CD4-positive, alpha-beta memory T cell (primary cell): ENCODE measurements at regions not wholly inside any gene's neighbourhood (a gene's known extent, or its start where the extent isn't known, plus 50 kb on each side); places are given as distances from the start of the nearest gene placed in this dataset.

Experiments used
- CTCF ChIA-PET: fragments of 350-600 bp; sonication (Branson Sonifier 250); formaldehyde crosslinking; loops from one replicate; lab custom pipeline; 2021; ENCODE audit warnings: inconsistent platforms; ENCODE audit not compliant: partially characterized antibody; lab: Charles Lee
- POLR2A ChIA-PET: fragments of 350-600 bp; sonication (Branson Sonifier 250); formaldehyde crosslinking; loops from one replicate; lab custom pipeline; 2021; ENCODE audit not compliant: partially characterized antibody; lab: Charles Lee
- DNase-seq, 5 donors: peaks; one replicate each; pipeline versions ENCODE4 v3.0.0 to v3.0.0-alpha.2; 2020 to 2022; ENCODE audit warnings: mixed read lengths in 1 of 5
- H3K27ac ChIP-seq: one replicate; pipeline ENCODE4 v1.7.0; 2013; ENCODE audit warnings: low read depth, low read length
- H3K27me3 ChIP-seq: 2 replicates; pipeline ENCODE4 v1.7.0; 2013; ENCODE audit warnings: mild to moderate bottlenecking, low read length, moderate library complexity; ENCODE audit not compliant: insufficient read depth
- H3K36me3 ChIP-seq: 2 replicates; pipeline ENCODE4 v1.7.0; 2013; ENCODE audit warnings: mild to moderate bottlenecking, low read length, moderate library complexity; ENCODE audit not compliant: insufficient read depth
- H3K4me1 ChIP-seq: 2 replicates; pipeline ENCODE4 v1.7.0; 2013; ENCODE audit warnings: mild to moderate bottlenecking, low read length, moderate library complexity; ENCODE audit not compliant: insufficient read depth
- H3K4me3 ChIP-seq, 2 donors: one replicate each; pipeline ENCODE4 v1.7.0; 2013; ENCODE audit warnings: low read length in 2 of 2, mild to moderate bottlenecking in 1 of 2
- H3K9me3 ChIP-seq, 2 donors: one replicate each; pipeline ENCODE4 v1.7.0; 2013; ENCODE audit warnings: low read length in 2 of 2, control low read depth in 1 of 2; ENCODE audit not compliant: control insufficient read depth in 1 of 2
- H3K27ac Mint-ChIP-seq, 7 donors: one replicate each; pipeline ENCODE4 v1.8.0; 2020 to 2021; ENCODE audit warnings: mixed read lengths in 7 of 7, mild to moderate bottlenecking in 6 of 7, inconsistent platforms in 3 of 7, moderate library complexity in 3 of 7
- H3K27me3 Mint-ChIP-seq, 2 donors: one replicate each; pipeline ENCODE4 v1.8.0; 2020 to 2021; ENCODE audit warnings: mixed read lengths in 2 of 2
- H3K36me3 Mint-ChIP-seq, 2 donors: one replicate each; pipeline ENCODE4 v1.8.0; 2020 to 2021; ENCODE audit warnings: mixed read lengths in 2 of 2, inconsistent platforms in 1 of 2, mild to moderate bottlenecking in 1 of 2
- H3K4me1 Mint-ChIP-seq, 4 donors: one replicate each; pipeline ENCODE4 v1.8.0; 2020 to 2021; ENCODE audit warnings: mixed read lengths in 4 of 4, mild to moderate bottlenecking in 1 of 4
- H3K4me3 Mint-ChIP-seq, 8 donors: one replicate each; pipeline ENCODE4 v1.8.0; 2020 to 2021; ENCODE audit warnings: mixed read lengths in 8 of 8, mild to moderate bottlenecking in 7 of 8, moderate library complexity in 6 of 8, inconsistent platforms in 3 of 8
- H3K9me3 Mint-ChIP-seq, 8 donors: one replicate each; pipeline ENCODE4 v1.8.0; 2020 to 2021; ENCODE audit warnings: mixed read lengths in 8 of 8, mild to moderate bottlenecking in 5 of 8, inconsistent platforms in 3 of 8, moderate library complexity in 1 of 8
- intact Hi-C: fragments of 100-400 bp; cut with micrococcal nuclease; formaldehyde crosslinking; loops from one replicate; pipeline ENCODE4 v1.15.1; 2023

GRCh38 chr2:128475427-128476211 lies 157.0 kb upstream of the HS6ST1 start:
- peaks cover 0 to 5% (median 2%) of the 10 kb centered on the region in 4 donors for H3K4me1 Mint-ChIP-seq
- H3K9me3 Mint-ChIP-seq: peaks cover 0 to 15% (median 4%) of the 10 kb centered on the region in 8 donors
- H3K27ac Mint-ChIP-seq: no peak overlapping the region
- H3K36me3 Mint-ChIP-seq: no peaks in the 10 kb centered on the region
- no peaks in the 10 kb centered on the region for H3K9me3 ChIP-seq
- peaks cover 9 to 24% of the 10 kb centered on the region in 2 donors for H3K27me3 Mint-ChIP-seq
- CTCF ChIA-PET: no interaction called here
- intact Hi-C loops: no loop called here
- no peak overlapping the region for H3K4me3 Mint-ChIP-seq
- POLR2A ChIA-PET: no interaction called here
- no peaks in the 10 kb centered on the region for H3K36me3 ChIP-seq
- H3K4me3 ChIP-seq: no peak overlapping the region
- no peak overlapping the region for H3K27ac ChIP-seq
- peaks cover 4% of the 10 kb centered on the region for H3K27me3 ChIP-seq
- DNase-seq: no peak
- peaks cover 3% of the 10 kb centered on the region for H3K4me1 ChIP-seq

- Histone ChIP-seq H3K4me3 (no peak overlapping the region), H3K27ac (no peak overlapping the region), H3K36me3 (no peaks in the 10 kb centered on the region), H3K9me3 (no peaks in the 10 kb centered on the region), H3K27me3 (peaks cover 4% of the 10 kb centered on the region), H3K4me1 (peaks cover 3% of the 10 kb centered on the region)
- POLR2A ChIA-PET: no interaction called here
- Mint-ChIP-seq H3K9me3 (peaks cover 0 to 10% (median 3%) of the 10 kb centered on the region in 8 donors), H3K27me3 (peaks cover 9 to 24% of the 10 kb centered on the region in 2 donors), H3K36me3 (no peaks in the 10 kb centered on the region), H3K4me3 (no peak overlapping the region), H3K4me1 (peaks cover 0 to 5% (median 2%) of the 10 kb centered on the region in 4 donors), H3K27ac (no peak overlapping the region)
- CTCF ChIA-PET: no interaction called here
- intact Hi-C loops: no loop called here
- no peak for DNase-seq
These were observed 158.6 kb upstream of the HS6ST1 start for GRCh38 chr2:128477026-128477820.

- peaks cover 4% of the 10 kb centered on the region for H3K27me3 ChIP-seq
- Mint-ChIP-seq H3K9me3 (peaks cover 0 to 5% (median 2%) of the 10 kb centered on the region in 8 donors), H3K36me3 (no peaks in the 10 kb centered on the region), H3K27ac (no peak overlapping the region), H3K4me3 (no peak overlapping the region), H3K4me1 (peaks cover 0 to 5% (median 2%) of the 10 kb centered on the region in 4 donors), H3K27me3 (peaks cover 7 to 22% of the 10 kb centered on the region in 2 donors)
- no peaks in the 10 kb centered on the region for H3K9me3 ChIP-seq
- H3K36me3 ChIP-seq: no peaks in the 10 kb centered on the region
- H3K27ac ChIP-seq: no peak overlapping the region
- intact Hi-C loops: no loop called here
- ChIA-PET CTCF (no interaction called here), POLR2A (no interaction called here)
- H3K4me3 ChIP-seq: no peak overlapping the region
- peaks cover 3% of the 10 kb centered on the region for H3K4me1 ChIP-seq
- no peak for DNase-seq
These were observed 159.2 kb upstream of the HS6ST1 start for GRCh38 chr2:128477891-128478290.

GRCh38 chr2:128485761-128486639 lies 167.3 kb upstream of the HS6ST1 start:
- Histone ChIP-seq H3K27ac (no peak overlapping the region), H3K9me3 (no peaks in the 10 kb centered on the region), H3K4me3 (no peak overlapping the region), H3K27me3 (no peaks in the 10 kb centered on the region), H3K36me3 (no peaks in the 10 kb centered on the region), H3K4me1 (no peaks in the 10 kb centered on the region)
- H3K27me3 Mint-ChIP-seq: peaks cover 0 to 6% of the 10 kb centered on the region in 2 donors
- ChIA-PET CTCF (no interaction called here), POLR2A (no interaction called here)
- H3K27ac Mint-ChIP-seq: no peak overlapping the region
- no peak overlapping the region for H3K4me3 Mint-ChIP-seq
- intact Hi-C loops: no loop called here
- no peaks in the 10 kb centered on the region for H3K4me1 Mint-ChIP-seq
- no peaks in the 10 kb centered on the region for H3K36me3 Mint-ChIP-seq
- DNase-seq: no peak
- H3K9me3 Mint-ChIP-seq: peaks cover 0 to 3% (median under 1%) of the 10 kb centered on the region in 8 donors

GRCh38 chr2:128486640-128487375 lies 168.1 kb upstream of the HS6ST1 start:
- Histone ChIP-seq H3K4me3 (no peak overlapping the region), H3K4me1 (no peaks in the 10 kb centered on the region), H3K27me3 (no peaks in the 10 kb centered on the region), H3K9me3 (no peaks in the 10 kb centered on the region), H3K36me3 (no peaks in the 10 kb centered on the region), H3K27ac (no peak overlapping the region)
- no peak for DNase-seq
- ChIA-PET POLR2A (no interaction called here), CTCF (no interaction called here)
- Mint-ChIP-seq H3K36me3 (no peaks in the 10 kb centered on the region), H3K4me1 (no peaks in the 10 kb centered on the region), H3K27ac (no peak overlapping the region), H3K9me3 (peaks cover 0 to 2% (median 0%) of the 10 kb centered on the region in 8 donors), H3K27me3 (peaks cover 0 to 6% of the 10 kb centered on the region in 2 donors), H3K4me3 (no peak overlapping the region)
- intact Hi-C loops: no loop called here

- H3K27ac Mint-ChIP-seq: no peak overlapping the region
- Histone ChIP-seq H3K9me3 (no peaks in the 10 kb centered on the region), H3K27ac (no peak overlapping the region), H3K27me3 (no peaks in the 10 kb centered on the region), H3K36me3 (no peaks in the 10 kb centered on the region), H3K4me1 (no peaks in the 10 kb centered on the region), H3K4me3 (no peak overlapping the region)
- H3K9me3 Mint-ChIP-seq: peaks cover 0 to 3% (median 0%) of the 10 kb centered on the region in 8 donors
- DNase-seq: no peak
- ChIA-PET CTCF (no interaction called here), POLR2A (no interaction called here)
- intact Hi-C loops: no loop called here
- H3K4me3 Mint-ChIP-seq: no peak overlapping the region
- H3K36me3 Mint-ChIP-seq: no peaks in the 10 kb centered on the region
- H3K27me3 Mint-ChIP-seq: peaks cover 0 to 6% of the 10 kb centered on the region in 2 donors
- H3K4me1 Mint-ChIP-seq: no peaks in the 10 kb centered on the region
These were observed 169.2 kb upstream of the HS6ST1 start for GRCh38 chr2:128487650-128488387.
